ENCODE measurements at regions not wholly inside any gene's neighbourhood (a gene's known extent, or its start where the extent isn't known, plus 50 kb on each side); places are given as distances from the start of the nearest gene placed in this dataset.

GRCh38 chr13:62019858-62020257, 604.2 kb upstream of the PCDH20 start:
- Mint-ChIP-seq H3K27ac (no peak overlapping the region), H3K4me3 (no peak overlapping the region), H3K4me1 (ENCODE audit: low read depth in 2 of 2) (no peaks in the 10 kb centered on the region), H3K36me3 (no peaks in the 10 kb centered on the region), H3K9me3 (peaks cover 8% of the 10 kb centered on the region), H3K27me3 (no peaks in the 10 kb centered on the region)
- DNase-seq (ENCODE audit: low spot score) (no peak), ATAC-seq (no peak)

- Mint-ChIP-seq H3K27ac (no peak overlapping the region), H3K27me3 (no peaks in the 10 kb centered on the region), H3K4me1 (ENCODE audit: low read depth in 2 of 2) (no peaks in the 10 kb centered on the region), H3K4me3 (no peak overlapping the region), H3K9me3 (no peaks in the 10 kb centered on the region), H3K36me3 (no peaks in the 10 kb centered on the region)
- ATAC-seq (no peak), DNase-seq (ENCODE audit: low spot score) (no peak)
These were observed 598.6 kb upstream of the PCDH20 start for GRCh38 chr13:62014299-62014698.

- Mint-ChIP-seq H3K4me1 (ENCODE audit: low read depth in 2 of 2) (no peaks in the 10 kb centered on the region), H3K4me3 (no peak overlapping the region), H3K27me3 (no peaks in the 10 kb centered on the region), H3K27ac (no peak overlapping the region), H3K36me3 (no peaks in the 10 kb centered on the region), H3K9me3 (peaks cover 10% of the 10 kb centered on the region)
- no peak for DNase-seq (ENCODE audit: low spot score)
- ATAC-seq = no peak
These were observed 587.8 kb upstream of the PCDH20 start for GRCh38 chr13:62003452-62003851.

- Mint-ChIP-seq H3K27ac (no peak overlapping the region), H3K27me3 (no peaks in the 10 kb centered on the region), H3K4me3 (no peak overlapping the region), H3K4me1 (ENCODE audit: low read depth in 2 of 2) (no peaks in the 10 kb centered on the region), H3K9me3 (peaks cover 21% of the 10 kb centered on the region), H3K36me3 (peaks cover 4% of the 10 kb centered on the region)
- ATAC-seq (no peak), DNase-seq (ENCODE audit: low spot score) (no peak)
These were observed 578.5 kb upstream of the PCDH20 start for GRCh38 chr13:61994174-61994573.

- H3K27me3 Mint-ChIP-seq = no peaks in the 10 kb centered on the region
- H3K36me3 Mint-ChIP-seq = no peaks in the 10 kb centered on the region
- no peak overlapping the region for H3K4me3 Mint-ChIP-seq
These were observed 574.3 kb upstream of the PCDH20 start for GRCh38 chr13:61989978-61990377.

GRCh38 chr13:61988810-61989209, 573.2 kb upstream of the PCDH20 start:
- Mint-ChIP-seq H3K4me1 (ENCODE audit: low read depth in 2 of 2) (no peaks in the 10 kb centered on the region), H3K9me3 (peaks cover 9% of the 10 kb centered on the region), H3K27ac (no peak overlapping the region), H3K36me3 (no peaks in the 10 kb centered on the region), H3K4me3 (no peak overlapping the region), H3K27me3 (no peaks in the 10 kb centered on the region)
- ATAC-seq (no peak), DNase-seq (ENCODE audit: low spot score) (no peak)

More at GRCh38 chr13:61989978-61990377, 574.3 kb upstream of the PCDH20 start:
- no peaks in the 10 kb centered on the region for H3K4me1 Mint-ChIP-seq (ENCODE audit: low read depth in 2 of 2)
- H3K27ac Mint-ChIP-seq = no peak overlapping the region
- ATAC-seq = no peak
- peaks cover 13% of the 10 kb centered on the region for H3K9me3 Mint-ChIP-seq
- no peak for DNase-seq (ENCODE audit: low spot score)

- no peak for DNase-seq (ENCODE audit: low spot score)
- Mint-ChIP-seq H3K4me3 (no peak overlapping the region), H3K9me3 (peaks cover 23% of the 10 kb centered on the region), H3K4me1 (ENCODE audit: low read depth in 2 of 2) (no peaks in the 10 kb centered on the region), H3K27me3 (no peaks in the 10 kb centered on the region), H3K27ac (no peak overlapping the region), H3K36me3 (no peaks in the 10 kb centered on the region)
- ATAC-seq = no peak
These were observed 559.4 kb upstream of the PCDH20 start for GRCh38 chr13:61975001-61975400.

- ATAC-seq = no peak
- H3K4me3 Mint-ChIP-seq = no peak overlapping the region
- no peak for DNase-seq (ENCODE audit: low spot score)
- no peaks in the 10 kb centered on the region for H3K36me3 Mint-ChIP-seq
- H3K27ac Mint-ChIP-seq = no peak overlapping the region
- H3K4me1 Mint-ChIP-seq (ENCODE audit: low read depth in 2 of 2) = no peaks in the 10 kb centered on the region
- H3K27me3 Mint-ChIP-seq = no peaks in the 10 kb centered on the region
- H3K9me3 Mint-ChIP-seq = peaks cover 4% of the 10 kb centered on the region
These were observed 550.1 kb upstream of the PCDH20 start for GRCh38 chr13:61965756-61966155.

GRCh38 chr13:61960981-61961380, 545.3 kb upstream of the PCDH20 start:
- no peaks in the 10 kb centered on the region for H3K4me1 Mint-ChIP-seq (ENCODE audit: low read depth in 2 of 2)
- DNase-seq (ENCODE audit: low spot score) (no peak), ATAC-seq (no peak)
- H3K27ac Mint-ChIP-seq = no peak overlapping the region
- H3K9me3 Mint-ChIP-seq = peaks cover 15% of the 10 kb centered on the region
- no peaks in the 10 kb centered on the region for H3K27me3 Mint-ChIP-seq
- no peaks in the 10 kb centered on the region for H3K36me3 Mint-ChIP-seq
- H3K4me3 Mint-ChIP-seq = no peak overlapping the region

GRCh38 chr13:61954092-61954491, 538.4 kb upstream of the PCDH20 start:
- no peak overlapping the region for H3K4me3 Mint-ChIP-seq
- H3K27me3 Mint-ChIP-seq = no peaks in the 10 kb centered on the region
- ATAC-seq = no peak
- H3K27ac Mint-ChIP-seq = no peak overlapping the region
- H3K9me3 Mint-ChIP-seq = peaks cover 12% of the 10 kb centered on the region
- H3K4me1 Mint-ChIP-seq (ENCODE audit: low read depth in 2 of 2) = no peaks in the 10 kb centered on the region
- H3K36me3 Mint-ChIP-seq = no peaks in the 10 kb centered on the region
- no peak for DNase-seq (ENCODE audit: low spot score)

- H3K4me1 Mint-ChIP-seq (ENCODE audit: low read depth in 2 of 2) = no peaks in the 10 kb centered on the region
- no peak overlapping the region for H3K4me3 Mint-ChIP-seq
- peaks cover 5% of the 10 kb centered on the region for H3K9me3 Mint-ChIP-seq
- no peak overlapping the region for H3K27ac Mint-ChIP-seq
- no peaks in the 10 kb centered on the region for H3K36me3 Mint-ChIP-seq
- no peak for ATAC-seq
- no peaks in the 10 kb centered on the region for H3K27me3 Mint-ChIP-seq
- DNase-seq (ENCODE audit: low spot score) = no peak
These were observed 535.2 kb upstream of the PCDH20 start for GRCh38 chr13:61950828-61951227.

- DNase-seq (ENCODE audit: low spot score) (no peak), ATAC-seq (no peak)
- Mint-ChIP-seq H3K4me1 (ENCODE audit: low read depth in 2 of 2) (no peaks in the 10 kb centered on the region), H3K4me3 (no peak overlapping the region), H3K9me3 (peaks cover 3% of the 10 kb centered on the region), H3K27ac (no peak overlapping the region), H3K27me3 (no peaks in the 10 kb centered on the region), H3K36me3 (no peaks in the 10 kb centered on the region)
These were observed 528.8 kb upstream of the PCDH20 start for GRCh38 chr13:61944329-61944929.

- H3K27ac Mint-ChIP-seq = no peak overlapping the region
- H3K36me3 Mint-ChIP-seq = peaks cover 4% of the 10 kb centered on the region
- H3K27me3 Mint-ChIP-seq = no peaks in the 10 kb centered on the region
- no peaks in the 10 kb centered on the region for H3K4me1 Mint-ChIP-seq (ENCODE audit: low read depth in 2 of 2)
- H3K4me3 Mint-ChIP-seq = no peak overlapping the region
- no peak for ATAC-seq
- H3K9me3 Mint-ChIP-seq = peaks cover 8% of the 10 kb centered on the region
- no peak for DNase-seq (ENCODE audit: low spot score)
These were observed 520.1 kb upstream of the PCDH20 start for GRCh38 chr13:61935710-61936109.

- peaks cover 12% of the 10 kb centered on the region for H3K9me3 Mint-ChIP-seq
- no peak overlapping the region for H3K27ac Mint-ChIP-seq
These were observed 512.0 kb upstream of the PCDH20 start for GRCh38 chr13:61927648-61928047.

GRCh38 chr13:61918841-61919240, 503.2 kb upstream of the PCDH20 start:
- no peak for ATAC-seq
- peaks cover 16% of the 10 kb centered on the region for H3K9me3 Mint-ChIP-seq
- no peaks in the 10 kb centered on the region for H3K27me3 Mint-ChIP-seq
- no peak overlapping the region for H3K27ac Mint-ChIP-seq
- no peak overlapping the region for H3K4me3 Mint-ChIP-seq
- peaks cover 5% of the 10 kb centered on the region for H3K36me3 Mint-ChIP-seq
- H3K4me1 Mint-ChIP-seq (ENCODE audit: low read depth in 2 of 2) = no peaks in the 10 kb centered on the region
- no peak for DNase-seq (ENCODE audit: low spot score)

More at GRCh38 chr13:61927648-61928047, 512.0 kb upstream of the PCDH20 start:
- H3K27me3 Mint-ChIP-seq = no peaks in the 10 kb centered on the region
- ATAC-seq (no peak), DNase-seq (ENCODE audit: low spot score) (no peak)
- no peaks in the 10 kb centered on the region for H3K4me1 Mint-ChIP-seq (ENCODE audit: low read depth in 2 of 2)
- peaks cover 4% of the 10 kb centered on the region for H3K36me3 Mint-ChIP-seq
- no peak overlapping the region for H3K4me3 Mint-ChIP-seq

Data from natural killer cell treated with Interleukin-12 subunit alpha and Interleukin-12 subunit beta and Interleukin-15 and Interleukin-18, amount 100 ng/mL, for 72 hours (primary cell).